Left kidney (tissue), 1 donor: ENCODE measurements at regions not wholly inside any gene's neighbourhood (a gene's known extent, or its start where the extent isn't known, plus 50 kb on each side); places are given as distances from the start of the nearest gene placed in this dataset.

Source experiments
- DNase-seq: peaks from one replicate; pipeline ENCODE4 v3.0.0-alpha.2; 2013

GRCh38 chr17:77444984-77445759 is 304.4 kb downstream of the SEC14L1 start:
- no peak for DNase-seq

GRCh38 chr17:77445760-77446532 is 305.2 kb downstream of the SEC14L1 start:
- DNase-seq = no peak

GRCh38 chr17:77446940-77447634 is 306.3 kb downstream of the SEC14L1 start:
- DNase-seq = no peak

- DNase-seq = no peak
Observed at GRCh38 chr17:77449373-77449907, 308.7 kb downstream of the SEC14L1 start.

GRCh38 chr17:77449908-77450741 is 309.4 kb downstream of the SEC14L1 start:
- DNase-seq = no peak

- no peak for DNase-seq
Observed at GRCh38 chr17:77450742-77451244, 310.0 kb downstream of the SEC14L1 start.

GRCh38 chr17:77451245-77451893 is 310.6 kb downstream of the SEC14L1 start:
- peak; percentile 80 for DNase-seq

- no peak for DNase-seq
Observed at GRCh38 chr17:77451894-77452852, 311.4 kb downstream of the SEC14L1 start.

GRCh38 chr17:77453613-77454241 is 313.0 kb downstream of the SEC14L1 start:
- no peak for DNase-seq

- no peak for DNase-seq
Observed at GRCh38 chr17:77454242-77455095, 313.7 kb downstream of the SEC14L1 start.

- no peak for DNase-seq
Observed at GRCh38 chr17:77455111-77455890, 314.5 kb downstream of the SEC14L1 start.

- no peak for DNase-seq
Observed at GRCh38 chr17:77455891-77456260, 315.1 kb downstream of the SEC14L1 start.

- no peak for DNase-seq
Observed at GRCh38 chr17:77456271-77456950, 315.6 kb downstream of the SEC14L1 start.

GRCh38 chr17:77456951-77457548 is 316.3 kb downstream of the SEC14L1 start:
- DNase-seq = no peak

GRCh38 chr17:77457572-77458201 is 316.9 kb downstream of the SEC14L1 start:
- no peak for DNase-seq
